ENCODE measurements at regions not wholly inside any gene's neighbourhood (a gene's known extent, or its start where the extent isn't known, plus 50 kb on each side); places are given as distances from the start of the nearest gene placed in this dataset.

- H3K27me3 ChIP-seq (replicated peaks in 1 of 2; ENCODE audit: control insufficient read depth in 2 of 2, extremely low read depth in 1 of 2, insufficient read depth in 2 of 2, low read length in 1 of 2), result no peaks in the 10 kb centered on the region
- Mint-ChIP-seq H3K27ac (no peak overlapping the region), H3K36me3 (no peaks in the 10 kb centered on the region), H3K4me1 (no peaks in the 10 kb centered on the region), H3K9me3 (peaks cover 0 to 3% (median 2%) of the 10 kb centered on the region in 3 donors), H3K4me3 (no peak overlapping the region), H3K27me3 (no peaks in the 10 kb centered on the region)
- DNase-seq (no peak), ATAC-seq (replicated peaks in 1 of 4) (no peak)
- H3K4me1 ChIP-seq (ENCODE audit: control insufficient read depth in 1 of 2, extremely low read depth in 1 of 2, insufficient read depth in 2 of 2, low read length in 2 of 2), result no peaks in the 10 kb centered on the region
- WGBS (ENCODE audit: insufficient coverage), result 60% methylated on average over 5 of the region's 5 CpGs
- ChIA-PET CTCF (no interaction called here), POLR2A (no interaction called here)
- H3K27ac ChIP-seq (ENCODE audit: low read length), result no peak overlapping the region
- H3K4me3 ChIP-seq (ENCODE audit: control insufficient read depth in 1 of 2, extremely low read depth in 1 of 2, low read length in 1 of 2), result no peak overlapping the region
- H3K9me3 ChIP-seq, result no peaks in the 10 kb centered on the region
- H3K36me3 ChIP-seq (ENCODE audit: control insufficient read depth in 2 of 2, extremely low read depth in 1 of 2, insufficient read depth in 1 of 2, low read length in 1 of 2), result no peaks in the 10 kb centered on the region
These were observed 797.3 kb downstream of the SLC16A7 start for GRCh38 chr12:60393093-60393492.

- Histone ChIP-seq H3K27ac (ENCODE audit: low read length) (no peak overlapping the region), H3K27me3 (replicated peaks in 1 of 2; ENCODE audit: control insufficient read depth in 2 of 2, extremely low read depth in 1 of 2, insufficient read depth in 2 of 2, low read length in 1 of 2) (no peaks in the 10 kb centered on the region), H3K36me3 (ENCODE audit: control insufficient read depth in 2 of 2, extremely low read depth in 1 of 2, insufficient read depth in 1 of 2, low read length in 1 of 2) (no peaks in the 10 kb centered on the region), H3K4me3 (ENCODE audit: control insufficient read depth in 1 of 2, extremely low read depth in 1 of 2, low read length in 1 of 2) (no peak overlapping the region), H3K4me1 (ENCODE audit: control insufficient read depth in 1 of 2, extremely low read depth in 1 of 2, insufficient read depth in 2 of 2, low read length in 2 of 2) (no peaks in the 10 kb centered on the region), H3K9me3 (no peaks in the 10 kb centered on the region)
- no peak for ATAC-seq (replicated peaks in 1 of 4)
- CTCF ChIA-PET, result no interaction called here
- Mint-ChIP-seq H3K4me3 (no peak overlapping the region), H3K9me3 (peaks cover 0 to 3% (median 2%) of the 10 kb centered on the region in 3 donors), H3K36me3 (no peaks in the 10 kb centered on the region), H3K4me1 (no peaks in the 10 kb centered on the region), H3K27ac (no peak overlapping the region), H3K27me3 (no peaks in the 10 kb centered on the region)
- no CpG with 5 or more reads among the region's 2 CpGs for WGBS (ENCODE audit: insufficient coverage)
- DNase-seq, result no peak
- POLR2A ChIA-PET, result no interaction called here
These were observed 798.8 kb downstream of the SLC16A7 start for GRCh38 chr12:60394665-60395064.

DNA sequence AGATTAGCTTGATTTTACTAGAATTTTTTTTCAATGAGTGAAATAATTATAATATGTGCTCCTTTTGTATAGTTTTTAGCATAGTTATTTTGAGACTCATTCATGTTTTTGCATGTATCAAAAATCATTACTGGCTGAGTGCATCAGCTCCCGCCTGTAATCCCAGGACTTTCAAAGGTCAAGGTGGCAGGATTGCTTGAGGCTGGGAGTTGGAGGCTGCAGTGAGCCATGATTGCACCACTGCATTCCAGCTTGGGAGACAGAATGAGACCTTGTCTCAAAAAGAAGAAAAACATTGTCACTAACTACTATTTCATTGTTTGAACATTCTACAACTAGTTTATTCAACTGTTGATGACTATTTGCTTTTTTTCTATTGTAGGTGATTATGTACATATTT lies 802.7 kb downstream of the SLC16A7 start:
- Histone ChIP-seq H3K27ac (ENCODE audit: low read length) (no peak overlapping the region), H3K27me3 (replicated peaks in 1 of 2; ENCODE audit: control insufficient read depth in 2 of 2, extremely low read depth in 1 of 2, insufficient read depth in 2 of 2, low read length in 1 of 2) (no peaks in the 10 kb centered on the region), H3K36me3 (ENCODE audit: control insufficient read depth in 2 of 2, extremely low read depth in 1 of 2, insufficient read depth in 1 of 2, low read length in 1 of 2) (no peaks in the 10 kb centered on the region), H3K4me1 (ENCODE audit: control insufficient read depth in 1 of 2, extremely low read depth in 1 of 2, insufficient read depth in 2 of 2, low read length in 2 of 2) (no peaks in the 10 kb centered on the region), H3K9me3 (no peaks in the 10 kb centered on the region), H3K4me3 (ENCODE audit: control insufficient read depth in 1 of 2, extremely low read depth in 1 of 2, low read length in 1 of 2) (no peak overlapping the region)
- POLR2A ChIA-PET, result no interaction called here
- WGBS (ENCODE audit: insufficient coverage), result 100% methylated on average over 1 of the region's 1 CpG
- CTCF ChIA-PET, result no interaction called here
- Mint-ChIP-seq H3K9me3 (peaks cover 0 to 10% (median 0%) of the 10 kb centered on the region in 3 donors), H3K27ac (no peak overlapping the region), H3K36me3 (no peaks in the 10 kb centered on the region), H3K4me3 (no peak overlapping the region), H3K4me1 (no peaks in the 10 kb centered on the region), H3K27me3 (no peaks in the 10 kb centered on the region)
- no peak for DNase-seq
- ATAC-seq (replicated peaks in 1 of 4), result no peak

DNA sequence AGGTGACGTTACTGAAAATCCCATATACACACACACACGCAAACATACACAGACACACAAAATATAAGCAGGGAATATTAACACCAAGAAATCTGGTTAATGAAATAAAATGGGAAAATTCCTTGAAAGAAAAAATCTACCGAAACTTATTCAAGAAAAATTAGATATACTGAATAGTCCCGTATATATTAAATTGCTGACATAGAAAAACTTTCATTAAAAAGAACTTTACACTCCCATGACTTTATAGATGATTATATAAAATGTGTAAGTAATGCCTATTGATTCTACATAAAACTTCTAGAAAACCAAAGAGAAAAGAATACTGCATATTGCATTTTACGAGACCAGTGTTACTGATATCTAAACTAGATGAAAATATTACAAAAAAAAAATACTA lies 803.2 kb downstream of the SLC16A7 start:
- DNase-seq (no peak), ATAC-seq (replicated peaks in 1 of 4) (no peak)
- Mint-ChIP-seq H3K27me3 (no peaks in the 10 kb centered on the region), H3K27ac (no peak overlapping the region), H3K4me3 (no peak overlapping the region), H3K36me3 (no peaks in the 10 kb centered on the region), H3K4me1 (no peaks in the 10 kb centered on the region), H3K9me3 (peaks cover 0 to 10% (median 0%) of the 10 kb centered on the region in 3 donors)
- no peaks in the 10 kb centered on the region for H3K4me1 ChIP-seq (ENCODE audit: control insufficient read depth in 1 of 2, extremely low read depth in 1 of 2, insufficient read depth in 2 of 2, low read length in 2 of 2)
- H3K27me3 ChIP-seq (replicated peaks in 1 of 2; ENCODE audit: control insufficient read depth in 2 of 2, extremely low read depth in 1 of 2, insufficient read depth in 2 of 2, low read length in 1 of 2), result no peaks in the 10 kb centered on the region
- no CpG with 5 or more reads among the region's 5 CpGs for WGBS (ENCODE audit: insufficient coverage)
- ChIA-PET POLR2A (no interaction called here), CTCF (no interaction called here)
- H3K4me3 ChIP-seq (ENCODE audit: control insufficient read depth in 1 of 2, extremely low read depth in 1 of 2, low read length in 1 of 2), result no peak overlapping the region
- no peaks in the 10 kb centered on the region for H3K36me3 ChIP-seq (ENCODE audit: control insufficient read depth in 2 of 2, extremely low read depth in 1 of 2, insufficient read depth in 1 of 2, low read length in 1 of 2)
- H3K27ac ChIP-seq (ENCODE audit: low read length), result no peak overlapping the region
- no peaks in the 10 kb centered on the region for H3K9me3 ChIP-seq

GRCh38 chr12:60402996-60403395 lies 807.2 kb downstream of the SLC16A7 start:
- ATAC-seq (replicated peaks in 1 of 4), result no peak
- ChIA-PET CTCF (no interaction called here), POLR2A (no interaction called here)
- Histone ChIP-seq H3K4me3 (ENCODE audit: control insufficient read depth in 1 of 2, extremely low read depth in 1 of 2, low read length in 1 of 2) (no peak overlapping the region), H3K27ac (ENCODE audit: low read length) (no peak overlapping the region), H3K4me1 (ENCODE audit: control insufficient read depth in 1 of 2, extremely low read depth in 1 of 2, insufficient read depth in 2 of 2, low read length in 2 of 2) (no peaks in the 10 kb centered on the region), H3K27me3 (replicated peaks in 1 of 2; ENCODE audit: control insufficient read depth in 2 of 2, extremely low read depth in 1 of 2, insufficient read depth in 2 of 2, low read length in 1 of 2) (no peaks in the 10 kb centered on the region), H3K36me3 (ENCODE audit: control insufficient read depth in 2 of 2, extremely low read depth in 1 of 2, insufficient read depth in 1 of 2, low read length in 1 of 2) (no peaks in the 10 kb centered on the region), H3K9me3 (no peaks in the 10 kb centered on the region)
- no peaks in the 10 kb centered on the region for H3K27me3 Mint-ChIP-seq
- no peak overlapping the region for H3K27ac Mint-ChIP-seq
- H3K36me3 Mint-ChIP-seq, result no peaks in the 10 kb centered on the region
- no peaks in the 10 kb centered on the region for H3K4me1 Mint-ChIP-seq
- WGBS (ENCODE audit: insufficient coverage), result 73% methylated on average over 2 of the region's 3 CpGs
- peaks cover 0 to 7% (median 0%) of the 10 kb centered on the region in 3 donors for H3K9me3 Mint-ChIP-seq
- H3K4me3 Mint-ChIP-seq, result no peak overlapping the region
- DNase-seq, result no peak

- ChIA-PET CTCF (no interaction called here), POLR2A (no interaction called here)
- H3K4me3 ChIP-seq (ENCODE audit: control insufficient read depth in 1 of 2, extremely low read depth in 1 of 2, low read length in 1 of 2), result no peak overlapping the region
- no peak overlapping the region for H3K27ac ChIP-seq (ENCODE audit: low read length)
- no CpG with 5 or more reads among the region's 1 CpG for WGBS (ENCODE audit: insufficient coverage)
- no peak for DNase-seq
- H3K27me3 ChIP-seq (replicated peaks in 1 of 2; ENCODE audit: control insufficient read depth in 2 of 2, extremely low read depth in 1 of 2, insufficient read depth in 2 of 2, low read length in 1 of 2), result no peaks in the 10 kb centered on the region
- Mint-ChIP-seq H3K4me3 (no peak overlapping the region), H3K4me1 (no peaks in the 10 kb centered on the region), H3K36me3 (no peaks in the 10 kb centered on the region), H3K27ac (no peak overlapping the region), H3K27me3 (no peaks in the 10 kb centered on the region), H3K9me3 (peaks cover 9 to 24% (median 9%) of the 10 kb centered on the region in 3 donors)
- no peaks in the 10 kb centered on the region for H3K4me1 ChIP-seq (ENCODE audit: control insufficient read depth in 1 of 2, extremely low read depth in 1 of 2, insufficient read depth in 2 of 2, low read length in 2 of 2)
- no peaks in the 10 kb centered on the region for H3K9me3 ChIP-seq
- ATAC-seq (replicated peaks in 1 of 4), result no peak
- no peaks in the 10 kb centered on the region for H3K36me3 ChIP-seq (ENCODE audit: control insufficient read depth in 2 of 2, extremely low read depth in 1 of 2, insufficient read depth in 1 of 2, low read length in 1 of 2)
These were observed 819.5 kb downstream of the SLC16A7 start for GRCh38 chr12:60415351-60415750.

GRCh38 chr12:60419986-60420385 lies 824.2 kb downstream of the SLC16A7 start:
- no peak overlapping the region for H3K4me3 Mint-ChIP-seq
- peaks cover 8 to 25% (median 9%) of the 10 kb centered on the region in 3 donors for H3K9me3 Mint-ChIP-seq
- WGBS (ENCODE audit: insufficient coverage), result no CpG with 5 or more reads among the region's 2 CpGs
- H3K36me3 Mint-ChIP-seq, result no peaks in the 10 kb centered on the region
- DNase-seq (no peak), ATAC-seq (replicated peaks in 1 of 4) (no peak)
- Histone ChIP-seq H3K9me3 (no peaks in the 10 kb centered on the region), H3K36me3 (ENCODE audit: control insufficient read depth in 2 of 2, extremely low read depth in 1 of 2, insufficient read depth in 1 of 2, low read length in 1 of 2) (no peaks in the 10 kb centered on the region), H3K27ac (ENCODE audit: low read length) (no peak overlapping the region), H3K4me3 (ENCODE audit: control insufficient read depth in 1 of 2, extremely low read depth in 1 of 2, low read length in 1 of 2) (no peak overlapping the region), H3K27me3 (replicated peaks in 1 of 2; ENCODE audit: control insufficient read depth in 2 of 2, extremely low read depth in 1 of 2, insufficient read depth in 2 of 2, low read length in 1 of 2) (no peaks in the 10 kb centered on the region), H3K4me1 (ENCODE audit: control insufficient read depth in 1 of 2, extremely low read depth in 1 of 2, insufficient read depth in 2 of 2, low read length in 2 of 2) (no peaks in the 10 kb centered on the region)
- H3K27me3 Mint-ChIP-seq, result no peaks in the 10 kb centered on the region
- CTCF ChIA-PET, result no interaction called here
- no peaks in the 10 kb centered on the region for H3K4me1 Mint-ChIP-seq
- POLR2A ChIA-PET, result no interaction called here
- H3K27ac Mint-ChIP-seq, result no peak overlapping the region

All from T-cell (primary cell).